Transverse colon (tissue), 4 donors: ENCODE measurements at regions not wholly inside any gene's neighbourhood (a gene's known extent, or its start where the extent isn't known, plus 50 kb on each side); places are given as distances from the start of the nearest gene placed in this dataset.

Experiments
- DNase-seq: peaks from one replicate; pipeline ENCODE4 v3.0.0-alpha.2; 2019
- H3K27ac ChIP-seq, 4 donors: fragments of 200-600 bp; sonication (generic); 2 replicates each; pipeline ENCODE4 v1.5.1; 2016 to 2018; ENCODE audit warnings: inconsistent platforms in 4 of 4
- H3K27me3 ChIP-seq: fragments of 200-600 bp; sonication (generic); 2 replicates; pipeline ENCODE4 v1.5.1; 2017; ENCODE audit warnings: inconsistent platforms
- H3K36me3 ChIP-seq, 4 donors: fragments of 200-600 bp; sonication (generic); 2 replicates each; pipeline ENCODE4 v1.5.1; 2017 to 2019; ENCODE audit warnings: inconsistent platforms in 4 of 4
- H3K4me1 ChIP-seq, 4 donors: fragments of 200-600 bp; sonication (generic); 2 replicates each; pipeline ENCODE4 v1.5.1; 2017 to 2020; ENCODE audit warnings: inconsistent platforms in 4 of 4
- H3K4me3 ChIP-seq, 4 donors: fragments of 200-600 bp; sonication (generic); 1 replicate in 1 of 4; 2 replicates in 3 of 4; pipeline versions ENCODE4 v1.5.1 to v1.6.1; 2017 to 2019; ENCODE audit warnings: inconsistent platforms in 4 of 4
- H3K9me3 ChIP-seq, 2 donors: fragments of 200-600 bp; sonication (generic); 2 replicates each; pipeline ENCODE4 v1.5.1; 2017 to 2019; ENCODE audit warnings: inconsistent platforms in 2 of 2
- CTCF ChIP-seq, 5 experiments: fragments of 200-600 bp in 3 of 5; fragments of 450-650 bp in 2 of 5; sonication (generic) in 3 of 5; IDR thresholded peaks; 1 replicate in 2 of 5; 2 replicates in 3 of 5; pipeline ENCODE4 v1.5.1; 2016 to 2017; ENCODE audit warnings: antibody characterized with exemption in 5 of 5, inconsistent platforms in 3 of 5, mild to moderate bottlenecking in 2 of 5, moderate library complexity in 1 of 5
- EP300 ChIP-seq: sonication (generic); formaldehyde crosslinking; IDR thresholded peaks from one replicate; pipeline ENCODE4 v1.6.1; 2017; ENCODE audit warnings: antibody characterized with exemption, low read depth
- POLR2A ChIP-seq: fragments of 450-650 bp; IDR thresholded peaks from one replicate; pipeline ENCODE4 v1.6.1; 2016; ENCODE audit warnings: antibody characterized with exemption, mild to moderate bottlenecking, moderate library complexity
- POLR2AphosphoS5 ChIP-seq, 3 donors: sonication (generic); formaldehyde crosslinking; IDR thresholded peaks; one replicate each; pipeline ENCODE4 v1.6.1; 2016; ENCODE audit warnings: antibody characterized with exemption in 3 of 3
- WGBS, 2 donors: methylation state at CpG; one replicate each; pipeline ENCODE4 v1.1.5; 2018; ENCODE audit warnings: low coverage in 1 of 2; 5-methylcytosine and 5-hydroxymethylcytosine counted together
- in situ Hi-C, 4 donors: fragments of 200-750 bp; cut with MboI; loops; one replicate each; pipeline versions ENCODE4 v1.15.0 to v1.15.1; 2017; ENCODE audit warnings: low sequenced_read_pairs in 3 of 4, low pct_ligation_motif_present in 1 of 4, low pct_unique_long_range_greater_than_20kb in 1 of 4
- intact Hi-C: fragments of 100-400 bp; cut with DNase I; formaldehyde crosslinking; loops from one replicate; pipeline ENCODE4 v1.15.1; 2023; ENCODE audit warnings: low total_unique reads

- H3K27me3 ChIP-seq, result no peaks in the 10 kb centered on the region
- no peak for TF ChIP-seq POLR2AphosphoS5 (IDR thresholded peaks at IDR 0.05)
- no peak for TF ChIP-seq EP300
- no peak for TF ChIP-seq POLR2A
- TF ChIP-seq CTCF (IDR thresholded peaks at IDR 0.05), result no peak
- in situ Hi-C loops (no loop called here), intact Hi-C loops (no loop called here)
- H3K4me1 ChIP-seq, result no peaks in the 10 kb centered on the region
- H3K27ac ChIP-seq, result no peak overlapping the region
- no peak for DNase-seq
- H3K36me3 ChIP-seq, result no peaks in the 10 kb centered on the region
- WGBS, 2 donors, result 42% methylated on average over 3 of the region's 3 CpGs
- H3K4me3 ChIP-seq, result no peak overlapping the region
- H3K9me3 ChIP-seq, result no peaks in the 10 kb centered on the region
Observed at GRCh38 chr2:221914334-221914880, 342.3 kb upstream of the EPHA4 start.

GRCh38 chr2:221911890-221912289, 339.8 kb upstream of the EPHA4 start:
- TF ChIP-seq CTCF (IDR thresholded peaks at IDR 0.05), result no peak
- H3K27ac ChIP-seq, result no peak overlapping the region
- intact Hi-C loops (no loop called here), in situ Hi-C loops (no loop called here)
- no peak overlapping the region for H3K4me3 ChIP-seq
- H3K9me3 ChIP-seq, result no peaks in the 10 kb centered on the region
- H3K36me3 ChIP-seq, result no peaks in the 10 kb centered on the region
- no peak for DNase-seq
- H3K27me3 ChIP-seq, result no peaks in the 10 kb centered on the region
- 36 to 52% methylated on average over 1 of the region's 1 CpG for WGBS, 2 donors
- H3K4me1 ChIP-seq, result no peaks in the 10 kb centered on the region

- intact Hi-C loops (no loop called here), in situ Hi-C loops (no loop called here)
- 88 to 92% methylated on average over 4 of the region's 4 CpGs for WGBS, 2 donors
- Histone ChIP-seq H3K36me3 (no peaks in the 10 kb centered on the region), H3K27ac (no peak overlapping the region), H3K27me3 (no peaks in the 10 kb centered on the region), H3K4me1 (no peaks in the 10 kb centered on the region), H3K4me3 (no peak overlapping the region), H3K9me3 (no peaks in the 10 kb centered on the region)
- DNase-seq, result no peak
- TF ChIP-seq CTCF (IDR thresholded peaks at IDR 0.05) (no peak), POLR2AphosphoS5 (IDR thresholded peaks at IDR 0.05) (no peak), EP300 (no peak), POLR2A (no peak)
Observed at GRCh38 chr2:221911321-221911720, 339.2 kb upstream of the EPHA4 start.

GRCh38 chr2:221908518-221908917, 336.4 kb upstream of the EPHA4 start:
- Histone ChIP-seq H3K27me3 (no peaks in the 10 kb centered on the region), H3K4me3 (no peak overlapping the region), H3K36me3 (no peaks in the 10 kb centered on the region), H3K27ac (no peak overlapping the region), H3K9me3 (no peaks in the 10 kb centered on the region), H3K4me1 (no peaks in the 10 kb centered on the region)
- in situ Hi-C loops (no loop called here), intact Hi-C loops (loop anchor here (2.0 kb wide), 1 partner anchor 78 kb away; no protein-coding TSS in a partner anchor)
- WGBS, 2 donors, result 74% methylated on average over 3 to 4 of the region's 4 CpGs
- TF ChIP-seq POLR2A (no peak), EP300 (no peak), CTCF (IDR thresholded peaks at IDR 0.05) (no peak), POLR2AphosphoS5 (IDR thresholded peaks at IDR 0.05) (no peak)
- no peak for DNase-seq
